Endothelial cell of hepatic sinusoid (primary cell): ENCODE measurements at regions not wholly inside any gene's neighbourhood (a gene's known extent, or its start where the extent isn't known, plus 50 kb on each side); places are given as distances from the start of the nearest gene placed in this dataset.

Experiments used
- in situ Hi-C: cut with HindIII; loops from 2 replicates; pipeline ENCODE4 v1.10.0; 2017; ENCODE audit warnings: low sequenced_read_pairs

- in situ Hi-C loops: loop anchor here (25.0 kb wide), 1 partner anchor 1175 kb away; the partner anchor contains the start of gene LYPD1
Measured at GRCh38 chr2:133836691-133837345, 268.6 kb upstream of the NCKAP5 start.

GRCh38 chr2:133837441-133838094, 269.3 kb upstream of the NCKAP5 start:
- in situ Hi-C loops: loop anchor here (25.0 kb wide), 1 partner anchor 1175 kb away; the partner anchor contains the start of gene LYPD1

- in situ Hi-C loops: loop anchor here (25.0 kb wide), 1 partner anchor 1177 kb away; the partner anchor contains the start of gene LYPD1
Measured at GRCh38 chr2:133838642-133839365, 270.5 kb upstream of the NCKAP5 start.

- in situ Hi-C loops: loop anchor here (25.0 kb wide), 1 partner anchor 1177 kb away; the partner anchor contains the start of gene LYPD1
Measured at GRCh38 chr2:133839677-133840076, 271.4 kb upstream of the NCKAP5 start.

GRCh38 chr2:133840761-133841160, 272.5 kb upstream of the NCKAP5 start:
- in situ Hi-C loops: loop anchor here (25.0 kb wide), 1 partner anchor 1178 kb away; the partner anchor contains the start of gene LYPD1

- in situ Hi-C loops: loop anchor here (25.0 kb wide), 1 partner anchor 1180 kb away; the partner anchor contains the start of gene LYPD1
Measured at GRCh38 chr2:133841900-133842299, 273.6 kb upstream of the NCKAP5 start.

- in situ Hi-C loops: loop anchor here (25.0 kb wide), 1 partner anchor 1180 kb away; the partner anchor contains the start of gene LYPD1
Measured at GRCh38 chr2:133842446-133842845, 274.2 kb upstream of the NCKAP5 start.

GRCh38 chr2:133843091-133843490, 274.8 kb upstream of the NCKAP5 start:
- in situ Hi-C loops: loop anchor here (25.0 kb wide), 1 partner anchor 1181 kb away; the partner anchor contains the start of gene LYPD1

- in situ Hi-C loops: loop anchor here (25.0 kb wide), 1 partner anchor 1181 kb away; the partner anchor contains the start of gene LYPD1
Measured at GRCh38 chr2:133843551-133843950, 275.3 kb upstream of the NCKAP5 start.

GRCh38 chr2:133844214-133844892, 276.1 kb upstream of the NCKAP5 start:
- in situ Hi-C loops: loop anchor here (25.0 kb wide), 1 partner anchor 1182 kb away; the partner anchor contains the start of gene LYPD1

GRCh38 chr2:133846476-133846875, 278.2 kb upstream of the NCKAP5 start:
- in situ Hi-C loops: loop anchor here (25.0 kb wide), 1 partner anchor 1184 kb away; the partner anchor contains the start of gene LYPD1

GRCh38 chr2:133847591-133847990, 279.3 kb upstream of the NCKAP5 start:
- in situ Hi-C loops: loop anchor here (25.0 kb wide), 1 partner anchor 1185 kb away; the partner anchor contains the start of gene LYPD1

GRCh38 chr2:133848111-133848649, 279.9 kb upstream of the NCKAP5 start:
- in situ Hi-C loops: loop anchor here (25.0 kb wide), 1 partner anchor 1186 kb away; the partner anchor contains the start of gene LYPD1

GRCh38 chr2:133849341-133849740, 281.1 kb upstream of the NCKAP5 start:
- in situ Hi-C loops: loop anchor here (25.0 kb wide), 1 partner anchor 1187 kb away; the partner anchor contains the start of gene LYPD1

- in situ Hi-C loops: no loop called here
Measured at GRCh38 chr2:133854603-133855200, 286.4 kb upstream of the NCKAP5 start.

GRCh38 chr2:133855526-133855925, 287.3 kb upstream of the NCKAP5 start:
- in situ Hi-C loops: no loop called here

GRCh38 chr2:133856678-133857077, 288.4 kb upstream of the NCKAP5 start:
- in situ Hi-C loops: no loop called here

- in situ Hi-C loops: no loop called here
Measured at GRCh38 chr2:133859578-133859977, 291.3 kb upstream of the NCKAP5 start.

- in situ Hi-C loops: no loop called here
Measured at GRCh38 chr2:133862400-133862977, 294.2 kb upstream of the NCKAP5 start.
